ENCODE measurements at regions not wholly inside any gene's neighbourhood (a gene's known extent, or its start where the extent isn't known, plus 50 kb on each side); places are given as distances from the start of the nearest gene placed in this dataset.

- DNase-seq (ENCODE audit: extremely low read depth, insufficient read length), result no peak
- Histone ChIP-seq H3K36me3 (ENCODE audit: control insufficient read depth, insufficient read depth, low read length) (no peaks in the 10 kb centered on the region), H3K27me3 (replicated peaks; ENCODE audit: control insufficient read depth, insufficient read depth, low read length) (no peaks in the 10 kb centered on the region), H3K4me3 (replicated peaks; ENCODE audit: low read depth, low read length) (no peak overlapping the region)
- no peak for TF ChIP-seq CTCF (IDR thresholded peaks at IDR 0.05; ENCODE audit: insufficient read depth, low read length, poor library complexity, severe bottlenecking)
Measured at GRCh38 chr2:207463433-207463832, 66.3 kb upstream of the CREB1 start.

GRCh38 chr2:207464007-207464406 is 65.8 kb upstream of the CREB1 start:
- Histone ChIP-seq H3K4me3 (replicated peaks; ENCODE audit: low read depth, low read length) (no peak overlapping the region), H3K36me3 (ENCODE audit: control insufficient read depth, insufficient read depth, low read length) (no peaks in the 10 kb centered on the region), H3K27me3 (replicated peaks; ENCODE audit: control insufficient read depth, insufficient read depth, low read length) (no peaks in the 10 kb centered on the region)
- TF ChIP-seq CTCF (IDR thresholded peaks at IDR 0.05; ENCODE audit: insufficient read depth, low read length, poor library complexity, severe bottlenecking), result no peak
- DNase-seq (ENCODE audit: extremely low read depth, insufficient read length), result no peak

GRCh38 chr2:207465894-207466293 is 63.9 kb upstream of the CREB1 start:
- no peaks in the 10 kb centered on the region for H3K27me3 ChIP-seq (replicated peaks; ENCODE audit: control insufficient read depth, insufficient read depth, low read length)
- no peak for TF ChIP-seq CTCF (IDR thresholded peaks at IDR 0.05; ENCODE audit: insufficient read depth, low read length, poor library complexity, severe bottlenecking)
- no peak for DNase-seq (ENCODE audit: extremely low read depth, insufficient read length)
- no peak overlapping the region for H3K4me3 ChIP-seq (replicated peaks; ENCODE audit: low read depth, low read length)
- H3K36me3 ChIP-seq (ENCODE audit: control insufficient read depth, insufficient read depth, low read length), result no peaks in the 10 kb centered on the region

GRCh38 chr2:207467716-207468347 is 61.9 kb upstream of the CREB1 start:
- DNase-seq (ENCODE audit: extremely low read depth, insufficient read length), result no peak
- TF ChIP-seq CTCF (IDR thresholded peaks at IDR 0.05; ENCODE audit: insufficient read depth, low read length, poor library complexity, severe bottlenecking), result no peak
- Histone ChIP-seq H3K27me3 (replicated peaks; ENCODE audit: control insufficient read depth, insufficient read depth, low read length) (no peaks in the 10 kb centered on the region), H3K4me3 (replicated peaks; ENCODE audit: low read depth, low read length) (no peak overlapping the region), H3K36me3 (ENCODE audit: control insufficient read depth, insufficient read depth, low read length) (no peaks in the 10 kb centered on the region)

- Histone ChIP-seq H3K27me3 (replicated peaks; ENCODE audit: control insufficient read depth, insufficient read depth, low read length) (no peaks in the 10 kb centered on the region), H3K4me3 (replicated peaks; ENCODE audit: low read depth, low read length) (no peak overlapping the region), H3K36me3 (ENCODE audit: control insufficient read depth, insufficient read depth, low read length) (no peaks in the 10 kb centered on the region)
- TF ChIP-seq CTCF (IDR thresholded peaks at IDR 0.05; ENCODE audit: insufficient read depth, low read length, poor library complexity, severe bottlenecking), result no peak
- no peak for DNase-seq (ENCODE audit: extremely low read depth, insufficient read length)
Measured at GRCh38 chr2:207468488-207468887, 61.3 kb upstream of the CREB1 start.

- Histone ChIP-seq H3K4me3 (replicated peaks; ENCODE audit: low read depth, low read length) (no peak overlapping the region), H3K27me3 (replicated peaks; ENCODE audit: control insufficient read depth, insufficient read depth, low read length) (no peaks in the 10 kb centered on the region), H3K36me3 (ENCODE audit: control insufficient read depth, insufficient read depth, low read length) (no peaks in the 10 kb centered on the region)
- no peak for DNase-seq (ENCODE audit: extremely low read depth, insufficient read length)
- TF ChIP-seq CTCF (IDR thresholded peaks at IDR 0.05; ENCODE audit: insufficient read depth, low read length, poor library complexity, severe bottlenecking), result no peak
Measured at GRCh38 chr2:207469451-207469850, 60.3 kb upstream of the CREB1 start.
